GM12864 (cell line): ENCODE measurements at regions not wholly inside any gene's neighbourhood (a gene's known extent, or its start where the extent isn't known, plus 50 kb on each side); places are given as distances from the start of the nearest gene placed in this dataset.
A peak's percentile ranks its signal among the peaks of the same experiment; 100 is the strongest.

ENCODE experiments used
- DNase-seq: peaks from one replicate; pipeline ENCODE4 v3.0.0-alpha.2; 2011; ENCODE audit warnings: low read depth
- H3K4me3 ChIP-seq: 2 replicates; pipeline ENCODE4 v1.5.1; 2011; ENCODE audit warnings: mild to moderate bottlenecking, low read depth, low read length, control low read depth
- TF ChIP-seq, protein P1 (sequence below): IDR thresholded peaks from 2 replicates; pipeline ENCODE4 v1.5.1; 2011; ENCODE audit warnings: low read depth, mild to moderate bottlenecking, moderate library complexity, low read length, control low read depth, inconsistent platforms; ENCODE audit errors: missing control alignments

DNA sequence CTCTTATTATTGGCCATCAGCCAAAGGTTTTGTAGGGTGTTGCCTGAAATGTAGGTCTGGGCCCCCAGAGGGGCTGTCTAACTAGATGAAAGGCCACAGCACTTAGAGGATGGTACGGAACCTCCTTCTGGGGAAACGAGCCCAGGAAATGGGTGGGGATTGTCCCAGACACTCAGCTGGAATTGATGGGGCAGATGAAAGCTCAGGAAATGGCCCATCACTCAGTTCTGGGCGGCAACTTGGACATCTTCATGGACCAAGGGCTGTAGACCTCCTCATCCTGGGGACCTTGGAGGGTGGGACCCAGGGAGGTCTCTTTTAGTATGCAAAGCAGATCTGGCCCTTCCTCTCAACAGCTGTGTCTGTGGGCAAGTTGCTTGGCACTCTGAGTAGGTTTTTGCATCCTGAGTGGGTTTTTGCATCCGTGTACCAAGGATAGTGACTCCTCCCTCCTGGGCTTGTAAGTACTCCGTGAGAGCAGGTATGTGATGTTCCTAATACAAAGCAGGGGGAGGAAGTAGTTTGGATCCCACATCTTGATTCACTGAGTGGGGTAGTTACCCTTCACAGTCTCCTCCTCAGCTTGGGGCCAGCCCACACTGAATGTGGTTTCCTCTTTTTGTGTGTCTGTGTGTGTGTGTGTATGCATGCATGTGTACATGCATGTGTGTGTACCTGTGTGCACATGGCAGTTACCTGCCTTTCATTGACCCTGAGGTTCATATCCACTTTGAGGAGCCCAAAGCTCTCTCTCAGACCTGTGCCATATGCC, 292.0 kb downstream of the RPLP1 start:
- TF ChIP-seq, protein P1, sequence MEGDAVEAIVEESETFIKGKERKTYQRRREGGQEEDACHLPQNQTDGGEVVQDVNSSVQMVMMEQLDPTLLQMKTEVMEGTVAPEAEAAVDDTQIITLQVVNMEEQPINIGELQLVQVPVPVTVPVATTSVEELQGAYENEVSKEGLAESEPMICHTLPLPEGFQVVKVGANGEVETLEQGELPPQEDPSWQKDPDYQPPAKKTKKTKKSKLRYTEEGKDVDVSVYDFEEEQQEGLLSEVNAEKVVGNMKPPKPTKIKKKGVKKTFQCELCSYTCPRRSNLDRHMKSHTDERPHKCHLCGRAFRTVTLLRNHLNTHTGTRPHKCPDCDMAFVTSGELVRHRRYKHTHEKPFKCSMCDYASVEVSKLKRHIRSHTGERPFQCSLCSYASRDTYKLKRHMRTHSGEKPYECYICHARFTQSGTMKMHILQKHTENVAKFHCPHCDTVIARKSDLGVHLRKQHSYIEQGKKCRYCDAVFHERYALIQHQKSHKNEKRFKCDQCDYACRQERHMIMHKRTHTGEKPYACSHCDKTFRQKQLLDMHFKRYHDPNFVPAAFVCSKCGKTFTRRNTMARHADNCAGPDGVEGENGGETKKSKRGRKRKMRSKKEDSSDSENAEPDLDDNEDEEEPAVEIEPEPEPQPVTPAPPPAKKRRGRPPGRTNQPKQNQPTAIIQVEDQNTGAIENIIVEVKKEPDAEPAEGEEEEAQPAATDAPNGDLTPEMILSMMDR: no peak

DNA sequence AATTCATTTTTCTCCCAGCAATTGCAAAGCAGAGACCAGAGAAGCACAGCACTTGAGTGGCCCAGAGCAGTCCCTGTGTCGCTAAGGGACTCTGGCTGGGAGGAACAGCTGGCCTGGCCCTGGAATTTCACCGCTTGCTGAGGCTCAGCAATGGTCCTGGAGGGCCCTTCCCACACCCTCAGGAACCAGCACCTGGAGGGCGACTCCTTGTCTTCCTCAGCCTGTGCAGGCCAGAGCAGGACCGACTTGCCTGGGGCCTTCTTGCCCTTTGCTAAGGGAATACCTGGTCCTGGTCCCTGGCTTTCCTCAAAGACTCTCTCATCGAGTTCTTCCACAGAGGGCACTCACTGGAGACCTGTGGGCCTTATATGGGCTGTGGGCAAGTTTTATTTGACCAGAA, 294.6 kb downstream of the RPLP1 start:
- TF ChIP-seq, protein P1: no peak

More for the DNA sequence above, 292.0 kb downstream of the RPLP1 start:
- no peak for DNase-seq
- no peak overlapping the region for H3K4me3 ChIP-seq

DNA sequence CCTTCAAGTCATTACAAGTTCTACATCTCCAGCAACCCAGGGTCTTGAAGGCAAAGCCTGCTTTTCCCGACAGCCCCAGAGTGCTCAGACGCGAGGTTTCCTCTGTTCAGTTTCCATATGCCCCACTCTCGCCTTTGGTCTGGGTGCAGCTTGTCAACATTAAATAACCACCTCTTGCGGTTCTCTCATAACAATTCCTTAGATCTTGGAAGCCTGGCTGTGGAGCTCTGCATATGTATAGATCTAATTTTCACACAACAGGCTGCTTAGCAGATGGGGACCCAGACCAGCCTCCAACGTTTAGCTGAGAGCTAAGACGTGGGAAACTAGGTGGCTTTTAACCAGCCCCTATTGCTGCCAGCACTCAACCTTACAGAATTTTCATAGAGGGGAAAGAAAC, 295.5 kb downstream of the RPLP1 start:
- TF ChIP-seq, protein P1: no peak
- no peak for DNase-seq
- H3K4me3 ChIP-seq: no peak overlapping the region

More for the DNA sequence above, 294.6 kb downstream of the RPLP1 start:
- DNase-seq: no peak
- H3K4me3 ChIP-seq: no peak overlapping the region

DNA sequence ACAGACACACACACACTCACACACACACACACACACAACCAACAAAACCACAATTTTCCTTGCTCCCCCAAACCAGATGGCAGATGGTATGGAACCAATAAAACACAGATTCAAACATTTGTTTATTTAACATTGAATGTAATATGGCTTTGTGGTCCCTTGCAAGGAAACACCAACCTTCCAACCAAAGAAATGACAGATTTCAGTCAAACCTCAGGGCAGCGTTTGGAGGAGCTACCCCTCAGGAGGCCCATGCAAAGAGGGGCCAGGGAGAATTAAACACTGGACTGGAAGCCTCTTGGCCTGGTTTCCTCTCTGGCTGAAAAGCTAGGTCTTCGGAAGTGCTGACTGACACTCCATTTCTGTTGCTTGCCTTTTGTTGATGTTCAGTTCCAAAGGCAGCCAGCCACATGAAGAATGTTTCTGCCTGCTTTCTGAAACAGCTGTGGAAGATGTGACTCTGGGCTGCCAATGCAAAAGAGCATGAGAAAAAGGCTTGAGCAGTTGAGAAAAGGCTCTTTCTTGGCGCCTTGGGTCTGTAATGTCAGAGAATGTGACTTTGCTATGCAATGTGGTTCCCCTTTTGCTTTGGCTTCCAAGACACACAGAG, 296.1 kb downstream of the RPLP1 start:
- TF ChIP-seq, protein P1: no peak
- no peak for DNase-seq
- no peak overlapping the region for H3K4me3 ChIP-seq

DNA sequence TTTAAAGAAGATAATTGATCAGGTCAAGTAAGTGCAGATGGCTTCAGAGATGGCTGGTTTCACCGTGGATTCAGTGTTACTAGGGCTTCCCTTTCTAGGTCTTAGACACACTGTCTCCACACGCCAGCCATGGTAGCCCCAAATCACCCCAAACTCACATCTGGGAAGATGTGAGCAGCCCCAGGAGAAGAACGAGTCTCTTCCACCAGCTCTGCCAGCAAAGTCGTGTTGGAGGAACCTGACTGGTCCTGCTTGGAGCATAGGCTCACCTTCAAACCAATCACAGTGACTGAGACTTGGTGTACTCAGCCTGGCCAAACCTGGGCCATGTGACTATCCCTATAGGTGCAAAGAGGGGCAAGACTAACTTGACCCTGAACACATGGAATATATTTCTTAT, 296.7 kb downstream of the RPLP1 start:
- TF ChIP-seq, protein P1: no peak
- no peak overlapping the region for H3K4me3 ChIP-seq

DNA sequence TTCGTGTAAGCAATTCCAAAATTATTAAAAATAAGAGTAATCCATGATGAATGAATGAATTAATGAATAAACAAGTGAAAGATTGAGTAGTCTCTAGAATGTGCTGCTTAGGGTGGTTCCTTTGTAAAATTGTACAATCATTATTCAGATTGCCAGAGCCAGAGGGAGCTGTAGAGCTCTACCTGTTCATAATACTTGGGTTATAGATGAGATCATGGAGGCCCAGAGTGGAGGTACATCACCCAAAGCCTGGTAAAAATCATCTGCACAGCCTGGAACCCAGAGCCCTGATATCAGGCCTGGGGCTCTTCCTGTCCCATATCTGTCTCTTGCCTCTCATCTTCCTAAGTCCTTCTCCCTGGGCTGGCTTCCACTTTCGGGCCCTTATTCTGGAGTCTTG, 297.2 kb downstream of the RPLP1 start:
- no peak for DNase-seq
- TF ChIP-seq, protein P1: peak; percentile 38
- no peak overlapping the region for H3K4me3 ChIP-seq

More for the DNA sequence above, 296.7 kb downstream of the RPLP1 start:
- no peak for DNase-seq
